ENCODE measurements at regions not wholly inside any gene's neighbourhood (a gene's known extent, or its start where the extent isn't known, plus 50 kb on each side); places are given as distances from the start of the nearest gene placed in this dataset.

- peak; percentile 95 for DNase-seq
Measured at GRCh38 chr21:28111151-28111619, 881.5 kb downstream of the LTN1 start.

- DNase-seq: no peak
Measured at GRCh38 chr21:28110716-28111115, 882.0 kb downstream of the LTN1 start.

- no peak for DNase-seq
Measured at GRCh38 chr21:28110074-28110473, 882.6 kb downstream of the LTN1 start.

GRCh38 chr21:28106370-28106890 is 886.2 kb downstream of the LTN1 start:
- no peak for DNase-seq

DNA sequence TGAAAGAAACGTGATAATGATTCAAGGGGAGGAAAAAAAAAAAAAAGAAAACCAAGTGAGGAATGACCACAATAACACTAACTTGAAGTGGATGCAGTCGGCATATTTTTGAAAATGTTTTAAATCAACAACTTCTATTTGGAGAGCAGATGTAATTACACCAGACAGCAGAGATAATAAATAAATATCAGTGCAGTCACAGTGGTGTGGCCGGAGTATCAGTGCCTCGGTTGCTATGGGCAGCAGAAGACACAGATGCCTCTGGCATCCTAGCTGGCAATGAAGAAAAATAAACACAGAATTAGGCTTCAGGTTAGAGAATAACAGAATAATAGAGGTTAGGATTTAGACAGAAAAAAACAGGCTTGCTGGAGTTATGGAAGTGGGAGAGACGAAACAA is 888.3 kb downstream of the LTN1 start:
- DNase-seq: no peak

GRCh38 chr21:28100366-28100765 is 892.3 kb downstream of the LTN1 start:
- no peak for DNase-seq

- DNase-seq: peak; percentile 82
Measured at GRCh38 chr21:28099001-28099705, 893.5 kb downstream of the LTN1 start.

DNA sequence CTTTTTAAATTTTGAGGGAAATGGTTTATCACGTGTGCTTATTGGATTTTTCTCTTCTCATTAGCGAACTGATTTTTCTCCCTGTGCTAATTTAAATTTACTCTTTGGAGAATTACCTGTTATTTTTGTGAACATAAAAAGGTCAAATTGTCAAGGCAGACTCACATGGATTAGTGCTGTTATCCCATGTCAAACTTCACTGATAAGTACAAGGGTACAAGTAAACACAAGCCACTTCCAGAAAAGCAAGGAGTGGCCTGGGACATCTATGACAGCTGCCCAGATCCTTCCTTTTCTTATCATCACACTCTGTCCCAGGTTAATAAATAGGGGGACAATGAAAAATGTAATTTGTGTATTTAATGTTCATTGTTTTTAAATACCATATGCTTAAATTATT is 901.2 kb downstream of the LTN1 start:
- no peak for DNase-seq

DNA sequence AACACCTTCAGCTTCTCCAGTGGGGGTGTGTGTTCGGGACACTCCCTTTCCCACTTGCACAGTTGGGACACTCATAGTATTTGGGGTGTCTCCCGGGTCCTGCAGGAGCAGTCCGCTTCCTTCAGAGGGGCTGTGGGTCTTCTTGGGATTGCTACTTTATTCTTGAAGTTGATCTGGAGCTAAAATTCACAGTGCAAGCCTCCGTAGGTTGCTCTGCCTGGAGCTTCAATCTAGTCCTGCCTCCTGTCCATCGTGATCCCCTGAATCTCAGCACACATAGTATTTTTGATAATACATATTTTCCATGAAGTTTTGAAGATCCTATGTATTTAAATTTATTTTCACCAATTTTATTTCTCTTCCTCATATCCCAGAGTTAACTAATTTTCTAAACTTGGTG is 902.1 kb downstream of the LTN1 start:
- no peak for DNase-seq

DNA sequence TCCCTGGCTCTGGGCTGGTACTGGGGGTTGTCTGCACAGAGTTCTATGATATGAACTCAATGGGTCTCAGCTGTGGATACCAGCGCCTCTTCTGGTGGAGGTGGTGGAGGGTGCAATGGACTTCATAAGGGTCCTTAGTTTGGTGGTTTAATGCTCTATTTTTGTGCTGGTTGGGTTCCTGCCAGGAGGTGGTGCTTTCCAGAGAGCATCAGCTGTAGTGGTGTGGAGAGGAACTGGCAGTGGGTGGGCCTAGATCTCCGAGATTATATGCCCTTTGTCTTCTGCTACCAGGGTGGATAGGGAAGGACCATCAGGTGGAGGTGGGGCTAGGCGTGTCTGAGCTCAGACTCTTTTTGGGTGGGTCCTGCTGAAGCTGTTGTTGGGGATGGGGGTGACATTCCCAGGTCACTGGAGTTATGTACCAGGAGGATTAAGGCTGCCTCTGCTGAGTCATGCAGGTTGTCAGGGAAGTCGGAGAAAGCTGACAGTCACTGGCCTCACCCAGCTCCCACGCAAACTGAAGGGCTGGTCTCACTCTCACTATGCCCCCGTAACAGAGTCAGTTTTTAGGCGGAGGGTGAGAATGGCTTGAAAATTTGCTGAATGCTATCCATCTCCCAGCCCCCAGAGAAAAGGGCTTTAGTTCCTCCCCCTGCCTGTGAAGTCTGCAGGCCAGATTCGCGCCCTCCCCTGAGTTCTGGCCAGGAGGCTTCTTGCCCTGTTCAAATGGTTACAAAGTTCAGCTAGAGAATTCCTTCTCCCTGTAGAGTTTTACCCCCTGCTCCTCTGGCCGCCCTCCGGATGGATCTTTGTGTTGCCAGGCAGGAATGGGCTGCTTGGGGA is 902.9 kb downstream of the LTN1 start:
- no peak for DNase-seq

- DNase-seq: no peak
Measured at GRCh38 chr21:28086861-28087581, 905.7 kb downstream of the LTN1 start.

GRCh38 chr21:28084951-28085350 is 907.7 kb downstream of the LTN1 start:
- no peak for DNase-seq

- DNase-seq: no peak
Measured at GRCh38 chr21:28083350-28083749, 909.3 kb downstream of the LTN1 start.

GRCh38 chr21:28078126-28078525 is 914.6 kb downstream of the LTN1 start:
- no peak for DNase-seq

- DNase-seq: no peak
Measured at GRCh38 chr21:28074676-28075075, 918.0 kb downstream of the LTN1 start.

- DNase-seq: no peak
Measured at GRCh38 chr21:28072601-28073000, 920.1 kb downstream of the LTN1 start.

- DNase-seq: peak; percentile 65
Measured at GRCh38 chr21:28069450-28069923, 923.2 kb downstream of the LTN1 start.

GRCh38 chr21:28068455-28069358 is 924.0 kb downstream of the LTN1 start:
- DNase-seq: no peak

- no peak for DNase-seq
Measured at GRCh38 chr21:28066596-28067387, 925.9 kb downstream of the LTN1 start.

- DNase-seq: no peak
Measured at GRCh38 chr21:28066076-28066475, 926.6 kb downstream of the LTN1 start.
